Epithelial cell of esophagus (primary cell): ENCODE measurements at regions not wholly inside any gene's neighbourhood (a gene's known extent, or its start where the extent isn't known, plus 50 kb on each side); places are given as distances from the start of the nearest gene placed in this dataset.
A peak's percentile ranks its signal among the peaks of the same experiment; 100 is the strongest.

Experiments used
- DNase-seq: peaks from one replicate; pipeline ENCODE4 v3.0.0; 2010; ENCODE audit warnings: low read depth
- H3K4me3 ChIP-seq: 2 replicates; pipeline ENCODE4 v1.5.1; 2011; ENCODE audit warnings: mild to moderate bottlenecking, low read length, control low read depth
- TF ChIP-seq, protein P1 (sequence below): IDR thresholded peaks from 2 replicates; pipeline ENCODE4 v1.5.1; 2011; ENCODE audit warnings: low read depth, mild to moderate bottlenecking, low read length, control low read depth, inconsistent platforms; ENCODE audit not compliant: insufficient read depth; ENCODE audit errors: missing control alignments

DNA sequence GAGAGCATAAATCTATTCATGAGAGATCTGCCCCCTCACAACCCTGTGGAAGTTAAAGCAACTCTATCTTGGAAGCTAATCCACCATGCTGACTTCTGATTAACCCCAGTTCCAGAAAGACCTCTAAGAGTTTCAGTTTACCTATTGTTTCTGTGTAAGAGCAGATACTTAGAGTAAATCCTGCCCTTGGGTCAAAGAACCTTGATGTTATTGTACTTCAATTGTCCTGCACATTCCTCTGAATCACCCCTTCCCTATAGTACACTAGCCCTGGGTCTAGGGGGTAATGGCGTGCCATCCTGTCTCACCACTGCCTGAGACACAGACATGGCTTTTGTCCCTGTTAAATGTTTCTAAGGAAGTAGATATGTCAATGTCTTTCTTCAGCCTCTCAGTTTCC lies 138.6 kb downstream of the CAAP1 start:
- no peak overlapping the region for H3K4me3 ChIP-seq
- DNase-seq = no peak
- TF ChIP-seq, protein P1, sequence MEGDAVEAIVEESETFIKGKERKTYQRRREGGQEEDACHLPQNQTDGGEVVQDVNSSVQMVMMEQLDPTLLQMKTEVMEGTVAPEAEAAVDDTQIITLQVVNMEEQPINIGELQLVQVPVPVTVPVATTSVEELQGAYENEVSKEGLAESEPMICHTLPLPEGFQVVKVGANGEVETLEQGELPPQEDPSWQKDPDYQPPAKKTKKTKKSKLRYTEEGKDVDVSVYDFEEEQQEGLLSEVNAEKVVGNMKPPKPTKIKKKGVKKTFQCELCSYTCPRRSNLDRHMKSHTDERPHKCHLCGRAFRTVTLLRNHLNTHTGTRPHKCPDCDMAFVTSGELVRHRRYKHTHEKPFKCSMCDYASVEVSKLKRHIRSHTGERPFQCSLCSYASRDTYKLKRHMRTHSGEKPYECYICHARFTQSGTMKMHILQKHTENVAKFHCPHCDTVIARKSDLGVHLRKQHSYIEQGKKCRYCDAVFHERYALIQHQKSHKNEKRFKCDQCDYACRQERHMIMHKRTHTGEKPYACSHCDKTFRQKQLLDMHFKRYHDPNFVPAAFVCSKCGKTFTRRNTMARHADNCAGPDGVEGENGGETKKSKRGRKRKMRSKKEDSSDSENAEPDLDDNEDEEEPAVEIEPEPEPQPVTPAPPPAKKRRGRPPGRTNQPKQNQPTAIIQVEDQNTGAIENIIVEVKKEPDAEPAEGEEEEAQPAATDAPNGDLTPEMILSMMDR = no peak

DNA sequence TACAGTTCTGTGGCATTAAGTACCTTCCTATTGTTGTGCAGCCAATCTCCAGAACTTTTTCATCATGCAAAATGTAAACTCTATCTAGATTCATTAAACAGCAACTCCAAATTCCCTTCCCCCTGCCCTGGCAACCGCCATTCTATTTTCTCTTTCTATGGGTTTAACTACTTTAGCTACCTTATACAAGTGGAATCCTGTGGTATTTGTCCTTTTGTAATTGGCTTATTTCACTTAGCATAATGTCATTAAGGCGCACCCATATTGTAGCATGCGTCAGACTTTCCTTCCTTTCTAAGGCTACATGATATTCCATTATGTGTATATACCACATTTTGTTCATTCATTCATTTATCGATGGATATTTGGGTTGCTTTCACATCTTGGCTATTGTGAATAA lies 142.4 kb downstream of the CAAP1 start:
- DNase-seq = no peak

DNA sequence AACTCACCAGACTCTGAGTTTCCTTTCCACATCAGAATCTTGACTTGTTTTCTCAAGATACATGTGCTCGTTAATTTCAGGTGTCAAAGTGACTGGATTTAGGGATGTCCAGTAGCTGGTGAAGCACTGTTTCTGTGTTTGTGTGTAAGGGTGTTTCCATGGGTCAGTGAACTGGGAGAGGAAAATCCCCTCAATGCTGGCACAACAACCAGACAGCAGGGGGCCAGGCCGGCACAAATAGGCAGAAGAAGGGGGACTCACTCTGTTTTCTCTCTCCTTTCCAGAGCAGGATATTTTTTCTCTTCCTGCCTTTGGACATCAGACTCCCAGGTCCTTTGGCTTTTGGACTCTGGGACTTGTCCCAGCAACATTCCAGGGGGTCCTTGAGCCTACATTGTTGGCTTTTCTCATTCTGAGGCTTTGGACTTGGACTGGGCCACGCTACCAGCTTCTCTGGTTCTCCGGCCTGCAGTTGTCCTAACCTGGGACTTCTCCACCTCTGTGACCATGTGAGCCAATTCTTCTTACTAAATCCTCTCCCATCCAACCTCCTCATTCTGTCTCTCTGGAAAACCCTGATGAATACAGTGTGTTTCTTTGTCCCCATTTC lies 144.0 kb downstream of the CAAP1 start:
- TF ChIP-seq, protein P1 = no peak
- DNase-seq = no peak
- H3K4me3 ChIP-seq = no peak overlapping the region

More for the DNA sequence above, 142.4 kb downstream of the CAAP1 start:
- no peak overlapping the region for H3K4me3 ChIP-seq
- TF ChIP-seq, protein P1 = no peak

DNA sequence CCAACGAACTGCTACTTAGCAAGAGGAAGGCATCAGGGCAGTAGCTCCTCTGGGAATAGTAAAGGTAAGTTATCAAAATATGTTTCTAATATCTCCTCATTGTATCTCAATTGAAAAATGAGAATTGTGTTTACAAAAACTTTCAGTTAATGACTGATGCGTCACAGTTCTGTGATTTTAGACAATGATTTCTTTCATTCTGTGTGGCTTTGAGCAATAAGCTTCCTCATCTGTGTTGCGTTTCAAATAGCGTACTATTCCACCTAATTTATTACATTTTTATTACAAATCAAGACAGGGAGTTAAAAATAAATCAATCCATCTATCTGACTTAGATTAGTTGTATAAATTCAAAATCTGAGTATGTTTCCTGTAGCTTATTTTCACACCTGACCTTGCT lies 145.0 kb downstream of the CAAP1 start:
- no peak overlapping the region for H3K4me3 ChIP-seq
- TF ChIP-seq, protein P1 = no peak
- no peak for DNase-seq

DNA sequence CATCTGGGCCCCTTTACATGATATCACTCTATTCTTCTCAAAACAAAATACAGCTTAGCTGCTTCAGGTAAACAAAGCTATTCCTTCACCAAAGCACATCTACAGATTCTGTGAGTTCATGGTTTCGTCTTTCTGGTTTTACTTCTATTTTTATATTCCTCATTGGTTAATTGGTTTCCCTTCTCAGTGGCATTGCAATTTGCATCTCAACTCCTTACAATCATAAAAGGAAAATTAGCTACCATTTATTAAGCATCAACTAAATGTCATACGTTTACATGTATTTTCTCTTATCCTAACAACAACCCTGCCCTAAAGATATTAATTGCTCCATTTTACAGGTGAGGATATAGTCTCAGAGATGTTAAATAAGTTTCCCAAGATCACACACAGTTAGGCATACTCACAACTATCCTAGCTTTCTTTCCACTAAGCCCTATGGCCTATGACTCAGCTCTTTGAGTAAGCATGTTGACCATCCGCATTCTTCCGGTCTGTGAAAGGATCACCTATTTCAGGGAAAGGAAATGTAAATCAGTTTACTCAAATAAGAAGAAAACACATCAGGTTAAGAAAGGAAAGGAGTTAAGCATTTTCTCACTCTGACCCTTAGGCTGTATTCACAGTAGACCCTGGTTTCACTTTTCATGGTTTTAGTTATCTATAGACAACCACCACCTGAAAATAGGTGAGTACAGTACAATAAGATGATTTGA lies 146.1 kb downstream of the CAAP1 start:
- peak; percentile 76 for DNase-seq
- TF ChIP-seq, protein P1 = no peak
- no peak overlapping the region for H3K4me3 ChIP-seq

DNA sequence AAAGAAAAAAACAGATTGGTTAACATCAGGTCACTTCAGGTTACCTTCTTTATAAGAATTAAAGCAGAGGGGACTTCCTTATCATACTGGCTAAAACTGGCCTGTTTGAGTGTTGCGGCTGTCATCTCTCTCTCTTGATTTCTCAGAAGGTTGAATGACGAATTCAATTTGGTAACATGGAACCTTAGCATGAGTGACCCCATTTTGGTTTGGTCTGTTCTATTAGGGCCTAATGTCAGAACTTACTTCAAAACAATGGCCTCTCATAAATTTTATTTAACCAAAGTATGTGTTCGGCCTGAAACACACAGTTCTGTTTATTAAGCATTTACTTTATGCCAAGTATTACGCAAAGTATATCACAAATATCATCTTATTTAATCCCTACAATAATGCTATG lies 147.5 kb downstream of the CAAP1 start:
- no peak for DNase-seq
- TF ChIP-seq, protein P1 = no peak
- no peak overlapping the region for H3K4me3 ChIP-seq
